Trophoblast cell (in vitro differentiated cells and primary cell): ENCODE measurements at regions not wholly inside any gene's neighbourhood (a gene's known extent, or its start where the extent isn't known, plus 50 kb on each side); places are given as distances from the start of the nearest gene placed in this dataset.

Experiments used
- DNase-seq, 2 donors: peaks; one replicate each; pipeline ENCODE4 v3.0.0-alpha.2; 2016
- H2AFZ ChIP-seq: 2 replicates; pipeline ENCODE4 v1.6.1; 2013; ENCODE audit warnings: low read length, moderate library complexity, mild to moderate bottlenecking; ENCODE audit not compliant: insufficient read depth, poor library complexity
- H2AK5ac ChIP-seq: 2 replicates; pipeline ENCODE4 v1.6.1; 2013; ENCODE audit warnings: mild to moderate bottlenecking, low read length
- H2BK120ac ChIP-seq: 2 replicates; pipeline ENCODE4 v1.6.1; 2013; ENCODE audit warnings: low read length, mild to moderate bottlenecking, moderate library complexity; ENCODE audit not compliant: insufficient read depth, poor library complexity
- H2BK12ac ChIP-seq: 2 replicates; pipeline ENCODE4 v1.6.1; 2013; ENCODE audit warnings: mild to moderate bottlenecking, low read length, moderate library complexity
- H2BK5ac ChIP-seq: 2 replicates; pipeline ENCODE4 v1.6.1; 2013; ENCODE audit warnings: low read length, low read depth, moderate library complexity, mild to moderate bottlenecking; ENCODE audit not compliant: poor library complexity
- H3K14ac ChIP-seq: 2 replicates; pipeline ENCODE4 v1.6.1; 2013; ENCODE audit warnings: mild to moderate bottlenecking, low read length
- H3K18ac ChIP-seq: 2 replicates; pipeline ENCODE4 v1.6.1; 2013; ENCODE audit warnings: mild to moderate bottlenecking, low read length
- H3K23ac ChIP-seq: 2 replicates; pipeline ENCODE4 v1.6.1; 2013; ENCODE audit warnings: low read length
- H3K27ac ChIP-seq: 2 replicates; pipeline ENCODE4 v1.5.1; 2013; ENCODE audit warnings: low read depth, mild to moderate bottlenecking, inconsistent platforms, low read length, moderate library complexity
- H3K27me3 ChIP-seq: 2 replicates; pipeline ENCODE4 v1.6.1; 2013; ENCODE audit warnings: inconsistent platforms, mild to moderate bottlenecking, low read length, moderate library complexity; ENCODE audit not compliant: insufficient read depth
- H3K36me3 ChIP-seq, 2 experiments: 1 replicate in 1 of 2; 2 replicates in 1 of 2; pipeline ENCODE4 v1.6.1; 2013; ENCODE audit warnings: low read length in 2 of 2, mild to moderate bottlenecking in 2 of 2, moderate library complexity in 1 of 2; ENCODE audit not compliant: insufficient read depth in 2 of 2, control insufficient read depth in 1 of 2
- H3K4ac ChIP-seq: 2 replicates; pipeline ENCODE4 v1.6.1; 2013; ENCODE audit warnings: low read depth, mild to moderate bottlenecking, low read length, moderate library complexity
- H3K4me1 ChIP-seq, 2 experiments: 1 replicate in 1 of 2; 2 replicates in 1 of 2; pipeline ENCODE4 v1.6.1; 2013; ENCODE audit warnings: low read length in 2 of 2, mild to moderate bottlenecking in 2 of 2, moderate library complexity in 1 of 2; ENCODE audit not compliant: insufficient read depth in 2 of 2, control insufficient read depth in 1 of 2
- H3K4me2 ChIP-seq: 2 replicates; pipeline ENCODE4 v1.6.1; 2013; ENCODE audit warnings: inconsistent platforms, mild to moderate bottlenecking, low read length, moderate library complexity
- H3K4me3 ChIP-seq: 2 replicates; pipeline ENCODE4 v1.5.1; 2013; ENCODE audit warnings: mild to moderate bottlenecking, low read depth, low read length, inconsistent platforms
- H3K79me1 ChIP-seq: one replicate; pipeline ENCODE4 v1.6.1; 2013; ENCODE audit warnings: low read length
- H3K79me2 ChIP-seq: 2 replicates; pipeline ENCODE4 v1.6.1; 2013; ENCODE audit warnings: low read length, mild to moderate bottlenecking; ENCODE audit not compliant: control insufficient read depth, insufficient read depth, poor library complexity
- H3K9ac ChIP-seq: 2 replicates; pipeline ENCODE4 v1.6.1; 2013; ENCODE audit warnings: mild to moderate bottlenecking, low read length
- H3K9me3 ChIP-seq: 2 replicates; pipeline ENCODE4 v1.6.1; 2013; ENCODE audit warnings: low read depth, mild to moderate bottlenecking, control low read depth, inconsistent platforms, low read length; ENCODE audit not compliant: insufficient read depth
- H4K12ac ChIP-seq: 2 replicates; pipeline ENCODE4 v1.6.1; 2013; ENCODE audit warnings: low read depth, mild to moderate bottlenecking, low read length, moderate library complexity
- H4K8ac ChIP-seq: 2 replicates; pipeline ENCODE4 v1.6.1; 2013; ENCODE audit warnings: low read depth, mild to moderate bottlenecking, low read length, moderate library complexity
- H4K91ac ChIP-seq: one replicate; pipeline ENCODE4 v1.6.1; 2013; ENCODE audit warnings: low read depth, mild to moderate bottlenecking, low read length, moderate library complexity
- WGBS: extraction: QIAGEN DNeasy Blood & Tissue Kit; methylation state at CpG from one replicate; pipeline ENCODE4 v1.1.7; 2013; ENCODE audit warnings: missing lambda C conversion rate; ENCODE audit not compliant: insufficient read length, insufficient coverage; ENCODE audit errors: extremely low coverage; 5-methylcytosine and 5-hydroxymethylcytosine counted together

- Histone ChIP-seq H2AK5ac (no peak overlapping the region), H2AFZ (no peak overlapping the region), H4K91ac (no peak overlapping the region), H4K8ac (no peak overlapping the region), H3K18ac (no peak overlapping the region), H3K14ac (no peak overlapping the region), H3K4me2 (no peak overlapping the region), H2BK5ac (no peak overlapping the region), H3K27me3 (no peaks in the 10 kb centered on the region), H3K9me3 (no peaks in the 10 kb centered on the region), H3K23ac (no peak overlapping the region), H2BK12ac (no peak overlapping the region), H3K36me3 (no peaks in the 10 kb centered on the region), H3K4me3 (no peak overlapping the region), H2BK120ac (no peak overlapping the region), H3K79me1 (no peaks in the 10 kb centered on the region), H4K12ac (no peak overlapping the region), H3K79me2 (no peaks in the 10 kb centered on the region), H3K27ac (no peak overlapping the region), H3K4me1 (no peaks in the 10 kb centered on the region), H3K4ac (no peak overlapping the region), H3K9ac (no peak overlapping the region)
- no CpG with 5 or more reads among the region's 3 CpGs for WGBS
- DNase-seq, result no peak
Observed at GRCh38 chr3:174540116-174540908, 318.8 kb upstream of the NAALADL2 start.

- Histone ChIP-seq H2AK5ac (no peak overlapping the region), H3K18ac (no peak overlapping the region), H3K14ac (no peak overlapping the region), H4K12ac (no peak overlapping the region), H3K9ac (no peak overlapping the region), H4K91ac (no peak overlapping the region), H3K9me3 (no peaks in the 10 kb centered on the region), H2BK5ac (no peak overlapping the region), H3K27me3 (no peaks in the 10 kb centered on the region), H3K27ac (no peak overlapping the region), H3K4ac (no peak overlapping the region), H3K4me2 (no peak overlapping the region), H3K79me2 (no peaks in the 10 kb centered on the region), H3K4me3 (no peak overlapping the region), H2BK12ac (no peak overlapping the region), H4K8ac (no peak overlapping the region), H3K36me3 (no peaks in the 10 kb centered on the region), H3K4me1 (no peaks in the 10 kb centered on the region), H2AFZ (no peak overlapping the region), H2BK120ac (no peak overlapping the region), H3K79me1 (no peaks in the 10 kb centered on the region), H3K23ac (no peak overlapping the region)
- WGBS, result no CpG with 5 or more reads among the region's 2 CpGs
- DNase-seq, result no peak
Observed at GRCh38 chr3:174541708-174542315, 317.3 kb upstream of the NAALADL2 start.

DNA sequence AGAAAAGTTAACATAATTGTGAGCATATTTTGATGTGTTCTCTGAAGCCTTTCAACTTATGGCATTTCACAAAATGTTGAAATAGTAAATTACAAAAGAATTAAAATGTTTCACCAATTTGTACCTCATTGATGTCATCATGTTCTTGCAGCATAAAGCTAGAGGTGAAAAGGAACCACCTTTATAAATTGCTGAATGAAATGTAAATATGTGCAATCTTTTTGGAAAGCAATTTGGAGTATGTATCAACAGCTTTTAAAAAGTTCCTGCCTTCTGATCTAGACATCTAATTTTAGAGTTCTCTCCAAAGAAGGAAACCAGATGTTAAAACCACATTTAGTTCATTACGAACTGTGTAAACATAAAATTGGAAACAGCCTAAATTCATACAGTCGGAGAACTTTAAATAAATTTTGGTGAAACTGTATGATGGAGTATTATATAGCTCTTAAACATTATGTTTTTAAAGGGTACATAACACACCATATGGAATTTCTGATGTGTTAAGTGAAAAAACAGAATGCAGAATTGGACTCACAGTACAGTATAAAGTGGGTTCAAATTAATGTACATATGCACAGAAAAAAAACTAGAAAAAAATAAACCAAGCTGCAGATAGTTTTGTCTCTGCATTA, 311.2 kb upstream of the NAALADL2 start:
- Histone ChIP-seq H3K36me3 (no peaks in the 10 kb centered on the region), H2BK12ac (no peak overlapping the region), H2AFZ (no peak overlapping the region), H3K79me2 (no peaks in the 10 kb centered on the region), H3K27me3 (no peaks in the 10 kb centered on the region), H2AK5ac (no peak overlapping the region), H3K18ac (no peak overlapping the region), H2BK5ac (no peak overlapping the region), H3K23ac (no peak overlapping the region), H3K27ac (no peak overlapping the region), H3K9ac (no peak overlapping the region), H4K8ac (no peak overlapping the region), H3K4ac (no peak overlapping the region), H3K79me1 (no peaks in the 10 kb centered on the region), H4K12ac (no peak overlapping the region), H4K91ac (no peak overlapping the region), H3K4me1 (no peaks in the 10 kb centered on the region), H2BK120ac (no peak overlapping the region), H3K9me3 (no peaks in the 10 kb centered on the region), H3K4me2 (no peak overlapping the region), H3K14ac (no peak overlapping the region), H3K4me3 (no peak overlapping the region)
- no peak for DNase-seq
- no CpG with 5 or more reads among the region's 2 CpGs for WGBS

DNA sequence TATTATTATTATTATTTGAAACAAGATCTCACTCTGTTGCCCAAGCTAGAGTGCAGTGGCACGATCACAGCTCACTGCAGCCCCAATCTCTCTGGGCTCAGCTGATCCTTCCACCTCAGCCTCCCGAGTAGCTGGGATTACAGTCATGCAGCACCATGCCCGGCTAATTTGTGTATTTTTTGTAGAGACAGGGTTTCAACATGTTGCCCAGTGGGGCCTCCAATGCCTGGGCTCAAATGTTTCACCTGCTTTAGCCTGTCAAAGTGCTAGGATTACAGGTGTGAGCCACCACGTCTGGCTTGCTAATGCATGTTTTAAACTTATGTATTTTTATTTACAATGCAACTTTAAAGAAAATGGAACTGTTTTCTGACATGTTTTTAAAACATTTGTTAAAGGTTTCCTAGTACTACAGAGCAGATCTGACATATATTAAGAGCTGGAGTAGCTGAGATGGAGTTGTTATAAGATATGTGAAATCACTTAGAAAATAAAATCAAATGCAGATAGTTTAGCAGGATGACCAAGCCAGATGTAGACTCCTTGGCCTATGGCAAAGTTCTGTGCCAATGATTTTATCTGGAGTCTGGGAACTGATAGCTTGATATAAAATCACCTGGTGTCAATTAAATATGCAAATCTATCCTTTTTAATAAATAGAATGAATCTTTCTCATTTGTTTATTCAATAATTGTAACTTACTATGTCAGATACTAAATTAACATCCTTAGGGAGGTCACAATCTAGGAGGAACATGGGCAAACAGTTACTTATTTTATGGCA, 310.1 kb upstream of the NAALADL2 start:
- no peak overlapping the region for H3K4ac ChIP-seq
- H4K12ac ChIP-seq, result no peak overlapping the region
- no peak overlapping the region for H3K23ac ChIP-seq
- DNase-seq, result no peak
- H4K8ac ChIP-seq, result no peak overlapping the region
- no peak overlapping the region for H3K4me3 ChIP-seq
- H3K27ac ChIP-seq, result no peak overlapping the region
- H3K36me3 ChIP-seq, result no peaks in the 10 kb centered on the region
- H2BK5ac ChIP-seq, result no peak overlapping the region
- no peaks in the 10 kb centered on the region for H3K9me3 ChIP-seq
- H2BK120ac ChIP-seq, result no peak overlapping the region
- no peak overlapping the region for H3K9ac ChIP-seq
- H3K4me1 ChIP-seq, result no peaks in the 10 kb centered on the region
- no CpG with 5 or more reads among the region's 4 CpGs for WGBS
- H2BK12ac ChIP-seq, result no peak overlapping the region
- no peak overlapping the region for H4K91ac ChIP-seq
- H3K27me3 ChIP-seq, result no peaks in the 10 kb centered on the region
- H3K18ac ChIP-seq, result no peak overlapping the region
- no peak overlapping the region for H2AFZ ChIP-seq
- H3K79me1 ChIP-seq, result no peaks in the 10 kb centered on the region
- H2AK5ac ChIP-seq, result no peak overlapping the region
- H3K4me2 ChIP-seq, result no peak overlapping the region
- no peaks in the 10 kb centered on the region for H3K79me2 ChIP-seq
- no peak overlapping the region for H3K14ac ChIP-seq
